ENCODE measurements at regions not wholly inside any gene's neighbourhood (a gene's known extent, or its start where the extent isn't known, plus 50 kb on each side); places are given as distances from the start of the nearest gene placed in this dataset.
"Not testable (repeated sequence)": the region's sequence is repeated elsewhere in the genome, so short reads cannot be mapped to it uniquely, and the experiment has no call there.

DNA sequence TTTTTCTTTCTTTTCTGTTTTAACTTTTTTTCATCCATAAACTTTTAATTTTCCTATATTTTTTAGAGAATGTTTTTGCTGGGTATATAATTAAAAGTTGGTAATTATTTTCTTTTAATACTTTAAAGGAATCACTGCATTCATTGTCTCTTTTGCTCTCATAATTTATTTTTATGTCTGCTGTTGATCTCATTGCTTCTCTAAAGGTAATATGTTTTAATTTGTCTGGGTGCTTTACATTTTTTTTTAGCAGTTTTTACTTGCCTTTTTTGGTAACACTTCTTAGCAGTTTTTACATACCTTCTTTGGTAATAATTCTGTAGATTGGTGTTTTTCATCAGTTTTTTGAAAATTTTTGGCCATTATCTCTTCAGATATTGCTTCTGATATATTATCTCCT is 89.4 kb upstream of the BMAL1 start:
- Histone ChIP-seq H3K4me3 (ENCODE audit: low read depth, low read length) (no peak overlapping the region), H3K4me1 (peaks cover 4% of the 10 kb centered on the region), H3K9me3 (peaks cover 8% of the 10 kb centered on the region), H3K36me3 (ENCODE audit: control insufficient read depth, insufficient read depth, low read length) (no peaks in the 10 kb centered on the region), H3K27me3 (replicated peaks; ENCODE audit: control insufficient read depth, insufficient read depth, low read length) (no peaks in the 10 kb centered on the region)
- DNase-seq, result no peak
- TF ChIP-seq, protein P1, sequence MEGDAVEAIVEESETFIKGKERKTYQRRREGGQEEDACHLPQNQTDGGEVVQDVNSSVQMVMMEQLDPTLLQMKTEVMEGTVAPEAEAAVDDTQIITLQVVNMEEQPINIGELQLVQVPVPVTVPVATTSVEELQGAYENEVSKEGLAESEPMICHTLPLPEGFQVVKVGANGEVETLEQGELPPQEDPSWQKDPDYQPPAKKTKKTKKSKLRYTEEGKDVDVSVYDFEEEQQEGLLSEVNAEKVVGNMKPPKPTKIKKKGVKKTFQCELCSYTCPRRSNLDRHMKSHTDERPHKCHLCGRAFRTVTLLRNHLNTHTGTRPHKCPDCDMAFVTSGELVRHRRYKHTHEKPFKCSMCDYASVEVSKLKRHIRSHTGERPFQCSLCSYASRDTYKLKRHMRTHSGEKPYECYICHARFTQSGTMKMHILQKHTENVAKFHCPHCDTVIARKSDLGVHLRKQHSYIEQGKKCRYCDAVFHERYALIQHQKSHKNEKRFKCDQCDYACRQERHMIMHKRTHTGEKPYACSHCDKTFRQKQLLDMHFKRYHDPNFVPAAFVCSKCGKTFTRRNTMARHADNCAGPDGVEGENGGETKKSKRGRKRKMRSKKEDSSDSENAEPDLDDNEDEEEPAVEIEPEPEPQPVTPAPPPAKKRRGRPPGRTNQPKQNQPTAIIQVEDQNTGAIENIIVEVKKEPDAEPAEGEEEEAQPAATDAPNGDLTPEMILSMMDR (IDR thresholded peaks at IDR 0.05; ENCODE audit: insufficient read depth in 1 of 2, low read depth in 1 of 2, low read length in 1 of 2, severe bottlenecking in 1 of 2, unreplicated experiment in 1 of 2), result no peak
- intact Hi-C loops (cut with micrococcal nuclease; ENCODE audit: unreplicated experiment), result loop anchor here (10.0 kb wide), 1 partner anchor 853 kb away; no protein-coding TSS in a partner anchor
- Mint-ChIP-seq H3K36me3 (ENCODE audit: insufficient read depth, unreplicated experiment) (no peaks in the 10 kb centered on the region), H3K4me3 (ENCODE audit: unreplicated experiment) (no peak overlapping the region), H3K27me3 (ENCODE audit: insufficient read depth, unreplicated experiment) (peaks cover 2% of the 10 kb centered on the region), H3K9me3 (ENCODE audit: unreplicated experiment) (peaks cover 13% of the 10 kb centered on the region), H3K4me1 (ENCODE audit: low read depth, unreplicated experiment) (no peaks in the 10 kb centered on the region), H3K27ac (ENCODE audit: unreplicated experiment) (no peak overlapping the region)
- ChIA-PET CTCF (no interaction called here), POLR2A (no interaction called here)
- no TSS peak for BruUV-seq (replicated peaks)

DNA sequence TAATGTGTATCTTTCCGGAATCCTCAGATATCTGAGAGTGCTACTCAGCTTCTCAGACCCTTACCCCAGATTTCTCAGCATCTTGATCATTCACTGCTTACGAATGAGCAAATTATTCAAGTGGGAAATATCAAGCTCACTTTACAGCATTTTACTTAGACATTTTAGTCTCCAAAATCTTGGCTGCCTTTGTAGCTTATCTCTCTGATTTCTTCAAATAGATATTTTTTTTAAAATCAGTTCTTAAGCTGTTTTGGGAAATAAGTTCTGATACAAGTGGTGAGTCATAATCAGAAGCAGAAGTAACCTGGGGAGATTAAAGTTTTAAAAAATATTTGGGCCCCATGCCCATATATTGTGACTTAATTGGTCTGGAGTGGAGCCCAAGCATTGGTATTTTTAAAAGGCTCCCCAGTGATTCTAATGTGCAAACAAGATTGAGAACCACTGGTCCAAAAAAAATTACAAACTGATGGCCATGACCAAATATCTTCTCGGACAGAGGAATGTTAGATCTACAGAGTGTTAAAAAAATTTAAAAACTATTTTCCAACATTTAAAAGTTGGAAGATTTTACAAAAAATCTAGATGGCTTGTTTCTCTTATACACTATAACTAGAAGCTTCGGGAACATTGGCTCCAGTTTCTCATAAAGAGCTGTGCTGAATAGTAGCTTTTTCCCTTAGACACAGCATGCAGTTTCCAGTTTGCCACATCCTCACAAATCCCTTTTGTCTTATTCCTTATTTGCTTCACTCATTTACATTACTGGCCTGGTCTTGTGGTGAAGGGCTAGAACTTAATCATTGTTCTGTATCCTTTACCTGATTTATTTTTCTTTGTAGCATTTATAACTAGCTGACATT is 87.8 kb upstream of the BMAL1 start:
- Mint-ChIP-seq H3K36me3 (ENCODE audit: insufficient read depth, unreplicated experiment) (no peaks in the 10 kb centered on the region), H3K9me3 (ENCODE audit: unreplicated experiment) (peaks cover 13% of the 10 kb centered on the region), H3K4me1 (ENCODE audit: low read depth, unreplicated experiment) (no peaks in the 10 kb centered on the region), H3K27me3 (ENCODE audit: insufficient read depth, unreplicated experiment) (peaks cover 2% of the 10 kb centered on the region), H3K4me3 (ENCODE audit: unreplicated experiment) (no peak overlapping the region), H3K27ac (ENCODE audit: unreplicated experiment) (no peak overlapping the region)
- no TSS peak for BruUV-seq (replicated peaks)
- POLR2A ChIA-PET, result no interaction called here
- Histone ChIP-seq H3K36me3 (ENCODE audit: control insufficient read depth, insufficient read depth, low read length) (no peaks in the 10 kb centered on the region), H3K27me3 (replicated peaks; ENCODE audit: control insufficient read depth, insufficient read depth, low read length) (no peaks in the 10 kb centered on the region), H3K9me3 (peaks cover 8% of the 10 kb centered on the region), H3K4me1 (no peaks in the 10 kb centered on the region), H3K4me3 (ENCODE audit: low read depth, low read length) (no peak overlapping the region)
- CTCF ChIA-PET, result interaction anchor here (1.5 kb wide), 1 partner anchor 226 kb away, joined by 5 read pairs; no protein-coding TSS in a partner anchor
- intact Hi-C loops (cut with micrococcal nuclease; ENCODE audit: unreplicated experiment), result loop anchor here (10.0 kb wide), 1 partner anchor 855 kb away; no protein-coding TSS in a partner anchor
- DNase-seq, result no peak
- TF ChIP-seq, protein P1 (IDR thresholded peaks at IDR 0.05; ENCODE audit: insufficient read depth in 1 of 2, low read depth in 1 of 2, low read length in 1 of 2, severe bottlenecking in 1 of 2, unreplicated experiment in 1 of 2), result no peak

DNA sequence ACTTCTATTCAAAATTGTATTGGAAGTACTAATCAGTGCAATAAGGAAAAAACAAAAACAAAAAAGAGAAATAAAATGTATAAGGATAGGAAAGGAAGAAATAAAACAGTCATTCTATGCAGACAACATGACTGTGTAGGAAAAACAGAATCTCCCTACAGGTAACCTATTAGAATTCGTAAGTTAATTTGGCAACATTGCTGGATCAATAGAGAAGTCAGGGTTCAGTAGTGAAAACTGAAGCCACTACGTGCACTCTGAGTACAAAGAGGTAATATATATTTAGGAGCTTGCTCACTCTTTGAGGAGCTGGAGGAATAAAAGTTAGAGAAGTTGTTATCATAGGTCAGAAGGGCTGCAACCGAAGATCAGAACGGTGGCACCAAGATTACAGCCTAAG is 84.0 kb upstream of the BMAL1 start:
- H3K27me3 Mint-ChIP-seq (ENCODE audit: insufficient read depth, unreplicated experiment), result peaks cover under 1% of the 10 kb centered on the region
- Histone ChIP-seq H3K36me3 (ENCODE audit: control insufficient read depth, insufficient read depth, low read length) (no peaks in the 10 kb centered on the region), H3K27me3 (replicated peaks; ENCODE audit: control insufficient read depth, insufficient read depth, low read length) (no peaks in the 10 kb centered on the region), H3K9me3 (peaks cover 7% of the 10 kb centered on the region), H3K4me1 (no peaks in the 10 kb centered on the region), H3K4me3 (ENCODE audit: low read depth, low read length) (no peak overlapping the region)
- H3K36me3 Mint-ChIP-seq (ENCODE audit: insufficient read depth, unreplicated experiment), result no peaks in the 10 kb centered on the region
- H3K4me1 Mint-ChIP-seq (ENCODE audit: low read depth, unreplicated experiment), result no peaks in the 10 kb centered on the region
- H3K4me3 Mint-ChIP-seq (ENCODE audit: unreplicated experiment), result no peak overlapping the region
- H3K27ac Mint-ChIP-seq (ENCODE audit: unreplicated experiment), result no peak overlapping the region
- ChIA-PET CTCF (no interaction called here), POLR2A (no interaction called here)
- TF ChIP-seq, protein P1 (IDR thresholded peaks at IDR 0.05; ENCODE audit: insufficient read depth in 1 of 2, low read depth in 1 of 2, low read length in 1 of 2, severe bottlenecking in 1 of 2, unreplicated experiment in 1 of 2), result no peak
- BruUV-seq (replicated peaks), result no TSS peak
- no peak for DNase-seq
- peaks cover 15% of the 10 kb centered on the region for H3K9me3 Mint-ChIP-seq (ENCODE audit: unreplicated experiment)
- intact Hi-C loops (cut with micrococcal nuclease; ENCODE audit: unreplicated experiment), result no loop called here

DNA sequence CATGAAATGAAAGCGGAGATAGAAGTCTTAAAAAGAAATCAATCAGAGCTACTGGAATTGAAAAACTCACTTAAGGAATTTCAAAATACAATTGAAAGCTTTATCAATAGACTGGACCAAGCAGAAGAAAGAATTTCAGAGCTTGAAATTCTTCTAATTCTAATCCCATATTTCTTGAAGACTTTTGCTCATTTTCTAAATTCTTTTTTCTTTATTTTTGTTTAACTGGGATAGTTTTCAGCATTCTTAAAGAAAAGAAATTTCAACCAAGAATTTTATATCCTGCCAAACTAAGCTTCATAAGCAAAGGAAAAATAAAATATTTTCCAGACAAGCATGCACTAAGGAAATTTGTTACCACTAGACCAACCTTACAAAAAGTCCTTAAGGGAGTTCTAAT is 80.2 kb upstream of the BMAL1 start:
- POLR2A ChIA-PET; H3K27ac Mint-ChIP-seq (ENCODE audit: unreplicated experiment); H3K36me3 Mint-ChIP-seq (ENCODE audit: insufficient read depth, unreplicated experiment); H3K4me3 Mint-ChIP-seq (ENCODE audit: unreplicated experiment); H3K36me3 ChIP-seq (ENCODE audit: control insufficient read depth, insufficient read depth, low read length); BruUV-seq (replicated peaks); H3K27me3 ChIP-seq (replicated peaks; ENCODE audit: control insufficient read depth, insufficient read depth, low read length); H3K4me3 ChIP-seq (ENCODE audit: low read depth, low read length); H3K27me3 Mint-ChIP-seq (ENCODE audit: insufficient read depth, unreplicated experiment); DNase-seq; H3K4me1 ChIP-seq; intact Hi-C loops (cut with micrococcal nuclease; ENCODE audit: unreplicated experiment); CTCF ChIA-PET; H3K9me3 ChIP-seq; H3K4me1 Mint-ChIP-seq (ENCODE audit: low read depth, unreplicated experiment): not testable (repeated sequence)
- H3K9me3 Mint-ChIP-seq (ENCODE audit: unreplicated experiment), result peaks cover 11% of the 10 kb centered on the region
